ENCODE measurements at regions not wholly inside any gene's neighbourhood (a gene's known extent, or its start where the extent isn't known, plus 50 kb on each side); places are given as distances from the start of the nearest gene placed in this dataset.

DNA sequence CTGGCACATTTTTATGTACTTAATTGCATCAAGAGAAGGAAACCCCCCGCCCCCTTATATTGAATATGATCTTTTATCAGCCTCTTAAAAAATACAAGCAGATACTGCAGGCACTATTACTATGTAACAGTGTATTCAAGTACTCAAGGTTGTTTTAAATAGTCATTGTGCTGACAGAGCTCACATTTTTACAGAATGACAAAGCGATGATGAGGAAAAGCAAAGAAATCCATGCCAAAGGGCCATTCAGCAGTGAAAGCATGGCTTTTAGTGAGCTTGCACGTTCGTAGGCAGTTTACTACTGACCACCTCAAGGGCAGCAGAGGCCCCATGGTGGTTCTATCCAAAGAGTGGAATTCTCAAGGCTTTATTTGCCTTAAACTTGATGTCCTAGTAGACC, 146.8 kb downstream of the RPS12 start:
- Histone ChIP-seq H4K20me1 (ENCODE audit: control insufficient read depth, insufficient read depth, insufficient read length) (no peaks in the 10 kb centered on the region), H3T11ph (ENCODE audit: low read length) (no peak overlapping the region), H3K79me2 (ENCODE audit: insufficient read depth, low read length) (no peaks in the 10 kb centered on the region), H2BK15ac (ENCODE audit: low read depth, low read length) (no peak overlapping the region), H3K4ac (ENCODE audit: low read depth, low read length) (no peak overlapping the region), H2BK5ac (ENCODE audit: insufficient read length, low read length) (no peak overlapping the region), H3K4me1 (ENCODE audit: insufficient read depth, low read length) (no peaks in the 10 kb centered on the region; the same call in none of the 2 replicates), H3K27ac (ENCODE audit: insufficient read length, low read depth, low read length) (no peak overlapping the region), H3K23me2 (ENCODE audit: insufficient read length, low read depth, low read length, poor library complexity, severe bottlenecking) (no peaks in the 10 kb centered on the region), H4K5ac (ENCODE audit: insufficient read length, low read depth, low read length) (no peak overlapping the region), H2BK20ac (ENCODE audit: low read depth, low read length, poor library complexity, severe bottlenecking) (no peak overlapping the region), H3K4me2 (ENCODE audit: insufficient read depth, insufficient read length, low read length) (no peak overlapping the region), H3K9ac (ENCODE audit: extremely low read depth, insufficient read length, low read length) (no peak overlapping the region), H2AK5ac (ENCODE audit: insufficient read length, low read length) (no peak overlapping the region), H3K79me1 (ENCODE audit: insufficient read depth, low read depth, low read length, poor library complexity, severe bottlenecking) (no peaks in the 10 kb centered on the region), H3K9me3 (ENCODE audit: control insufficient read depth, low read depth, low read length) (no peaks in the 10 kb centered on the region), H3K23ac (ENCODE audit: insufficient read length, low read depth, low read length) (no peak overlapping the region), H2BK12ac (ENCODE audit: insufficient read length, low read depth, low read length) (no peak overlapping the region), H3K18ac (ENCODE audit: insufficient read length, low read depth, low read length) (no peak overlapping the region), H4K91ac (ENCODE audit: insufficient read length, low read depth, low read length) (no peak overlapping the region), H3K56ac (ENCODE audit: insufficient read length, low read depth, low read length) (no peak overlapping the region), H2BK120ac (ENCODE audit: low read depth, low read length, poor library complexity, severe bottlenecking) (no peak overlapping the region), H3K27me3 (ENCODE audit: insufficient read depth, low read length) (no peaks in the 10 kb centered on the region), H3K14ac (ENCODE audit: insufficient read depth, low read length) (no peak overlapping the region), H2AFZ (ENCODE audit: low read length) (no peak overlapping the region), H4K8ac (replicated peaks; ENCODE audit: insufficient read length, low read depth, low read length) (no peak overlapping the region)
- no peaks in the 10 kb centered on the region for H3K27me3 Mint-ChIP-seq (ENCODE audit: low read depth)
- H3K27ac Mint-ChIP-seq = no peak overlapping the region
- no peak overlapping the region for H3K4me3 Mint-ChIP-seq
- no peak for DNase-seq
- peaks cover 7 to 18% of the 10 kb centered on the region in 2 experiments for H3K4me1 Mint-ChIP-seq
- H3K36me3 Mint-ChIP-seq (ENCODE audit: insufficient read depth in 1 of 3, low read depth in 3 of 3) = no peaks in the 10 kb centered on the region
- no peaks in the 10 kb centered on the region for H3K9me3 Mint-ChIP-seq
- TF ChIP-seq, protein P1, sequence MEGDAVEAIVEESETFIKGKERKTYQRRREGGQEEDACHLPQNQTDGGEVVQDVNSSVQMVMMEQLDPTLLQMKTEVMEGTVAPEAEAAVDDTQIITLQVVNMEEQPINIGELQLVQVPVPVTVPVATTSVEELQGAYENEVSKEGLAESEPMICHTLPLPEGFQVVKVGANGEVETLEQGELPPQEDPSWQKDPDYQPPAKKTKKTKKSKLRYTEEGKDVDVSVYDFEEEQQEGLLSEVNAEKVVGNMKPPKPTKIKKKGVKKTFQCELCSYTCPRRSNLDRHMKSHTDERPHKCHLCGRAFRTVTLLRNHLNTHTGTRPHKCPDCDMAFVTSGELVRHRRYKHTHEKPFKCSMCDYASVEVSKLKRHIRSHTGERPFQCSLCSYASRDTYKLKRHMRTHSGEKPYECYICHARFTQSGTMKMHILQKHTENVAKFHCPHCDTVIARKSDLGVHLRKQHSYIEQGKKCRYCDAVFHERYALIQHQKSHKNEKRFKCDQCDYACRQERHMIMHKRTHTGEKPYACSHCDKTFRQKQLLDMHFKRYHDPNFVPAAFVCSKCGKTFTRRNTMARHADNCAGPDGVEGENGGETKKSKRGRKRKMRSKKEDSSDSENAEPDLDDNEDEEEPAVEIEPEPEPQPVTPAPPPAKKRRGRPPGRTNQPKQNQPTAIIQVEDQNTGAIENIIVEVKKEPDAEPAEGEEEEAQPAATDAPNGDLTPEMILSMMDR (conservative IDR thresholded peaks at IDR 0.05) = no peak
- WGBS (ENCODE audit: extremely low coverage, insufficient read length, low lambda C conversion rate) = no CpG with 5 or more reads among the region's 4 CpGs
